ENCODE measurements at regions not wholly inside any gene's neighbourhood (a gene's known extent, or its start where the extent isn't known, plus 50 kb on each side); places are given as distances from the start of the nearest gene placed in this dataset.

DNA sequence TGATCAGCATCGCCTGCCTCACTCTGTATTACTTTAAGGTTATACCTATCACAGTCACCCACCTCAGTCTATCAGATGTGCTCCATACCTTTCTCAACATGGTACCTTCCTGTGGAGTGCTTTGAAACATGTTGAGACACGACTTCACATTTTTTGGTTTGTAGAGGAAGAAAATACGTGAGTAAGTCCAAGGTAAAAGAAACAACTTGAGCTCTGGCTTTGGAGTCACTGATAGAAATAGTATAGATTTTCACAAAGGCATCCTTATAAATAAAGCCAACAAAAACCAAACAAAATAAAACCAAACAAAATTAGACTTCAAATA is 77.5 kb upstream of the HMHB1 start:
- Histone ChIP-seq H3K9ac (ENCODE audit: low read depth, low read length, poor library complexity, severe bottlenecking) (no peak overlapping the region), H3K4me3 (ENCODE audit: low read length, poor library complexity, severe bottlenecking) (no peak overlapping the region), H3K36me3 (ENCODE audit: insufficient read depth, low read length) (no peaks in the 10 kb centered on the region), H4K20me1 (ENCODE audit: insufficient read depth, low read length, poor library complexity, severe bottlenecking) (no peaks in the 10 kb centered on the region), H3K4me2 (ENCODE audit: low read depth, low read length, poor library complexity, severe bottlenecking) (no peak overlapping the region), H3K4me1 (ENCODE audit: insufficient read depth, low read length, poor library complexity, severe bottlenecking) (no peaks in the 10 kb centered on the region), H3K27me3 (ENCODE audit: insufficient read depth, low read length, poor library complexity, severe bottlenecking) (no peaks in the 10 kb centered on the region), H3F3A (ENCODE audit: low read depth) (no peaks in the 10 kb centered on the region), H3K79me2 (ENCODE audit: insufficient read depth, low read length) (no peaks in the 10 kb centered on the region), H2AFZ (ENCODE audit: low read length) (no peak overlapping the region), H3K9me3 (ENCODE audit: insufficient read depth, low read depth, low read length) (no peaks in the 10 kb centered on the region), H3K9me2 (replicated peaks; ENCODE audit: low read depth, low read length) (no peaks in the 10 kb centered on the region)
- TF ChIP-seq, protein P1, sequence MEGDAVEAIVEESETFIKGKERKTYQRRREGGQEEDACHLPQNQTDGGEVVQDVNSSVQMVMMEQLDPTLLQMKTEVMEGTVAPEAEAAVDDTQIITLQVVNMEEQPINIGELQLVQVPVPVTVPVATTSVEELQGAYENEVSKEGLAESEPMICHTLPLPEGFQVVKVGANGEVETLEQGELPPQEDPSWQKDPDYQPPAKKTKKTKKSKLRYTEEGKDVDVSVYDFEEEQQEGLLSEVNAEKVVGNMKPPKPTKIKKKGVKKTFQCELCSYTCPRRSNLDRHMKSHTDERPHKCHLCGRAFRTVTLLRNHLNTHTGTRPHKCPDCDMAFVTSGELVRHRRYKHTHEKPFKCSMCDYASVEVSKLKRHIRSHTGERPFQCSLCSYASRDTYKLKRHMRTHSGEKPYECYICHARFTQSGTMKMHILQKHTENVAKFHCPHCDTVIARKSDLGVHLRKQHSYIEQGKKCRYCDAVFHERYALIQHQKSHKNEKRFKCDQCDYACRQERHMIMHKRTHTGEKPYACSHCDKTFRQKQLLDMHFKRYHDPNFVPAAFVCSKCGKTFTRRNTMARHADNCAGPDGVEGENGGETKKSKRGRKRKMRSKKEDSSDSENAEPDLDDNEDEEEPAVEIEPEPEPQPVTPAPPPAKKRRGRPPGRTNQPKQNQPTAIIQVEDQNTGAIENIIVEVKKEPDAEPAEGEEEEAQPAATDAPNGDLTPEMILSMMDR (conservative IDR thresholded peaks at IDR 0.05; ENCODE audit: low read length), result no peak
- no peak for TF ChIP-seq EZH2phosphoT487 (IDR thresholded peaks at IDR 0.05; ENCODE audit: borderline replicate concordance)

DNA sequence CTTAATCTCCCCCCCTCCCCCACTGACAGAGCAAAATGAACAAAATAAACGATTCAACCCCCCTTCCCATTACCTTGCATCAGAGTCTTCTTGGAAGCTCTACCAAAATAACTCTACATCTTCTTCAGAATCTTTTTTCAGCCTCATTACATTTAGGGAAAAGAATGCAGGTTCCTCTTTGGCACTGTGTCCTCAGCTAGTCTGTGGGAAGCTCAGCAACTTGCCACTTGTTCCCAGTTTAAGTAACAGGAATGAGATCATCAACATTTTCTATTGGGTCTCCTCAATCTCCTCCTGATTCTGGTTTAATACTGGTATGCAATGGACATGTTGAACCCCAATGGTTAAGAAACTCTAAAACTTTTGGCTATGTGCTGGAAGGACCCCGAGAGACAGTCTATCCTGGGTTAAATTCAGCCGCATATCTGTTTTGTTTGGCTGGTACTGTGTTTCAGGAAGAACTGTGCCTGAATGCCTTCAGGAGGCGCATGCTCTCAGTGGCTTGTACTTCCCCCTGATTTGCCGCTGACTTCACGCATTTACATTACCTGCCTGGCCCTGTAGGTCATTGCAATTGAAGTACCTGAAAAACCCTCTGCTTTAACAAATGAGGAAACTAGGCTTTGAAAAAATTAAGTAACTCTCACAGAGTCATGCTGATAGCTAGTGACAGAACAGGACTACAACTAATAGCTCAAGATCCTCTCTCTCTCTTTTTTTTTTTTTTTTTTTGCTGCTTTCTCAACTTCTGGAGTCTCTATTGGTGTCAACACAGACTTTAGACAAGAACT is 78.1 kb upstream of the HMHB1 start:
- H3K4me3 ChIP-seq (ENCODE audit: low read length, poor library complexity, severe bottlenecking), result no peak overlapping the region
- H3K9me3 ChIP-seq (ENCODE audit: insufficient read depth, low read depth, low read length), result no peaks in the 10 kb centered on the region
- TF ChIP-seq, protein P1 (conservative IDR thresholded peaks at IDR 0.05; ENCODE audit: low read length), result no peak
- TF ChIP-seq EZH2phosphoT487 (IDR thresholded peaks at IDR 0.05; ENCODE audit: borderline replicate concordance), result no peak
- no peak overlapping the region for H2AFZ ChIP-seq (ENCODE audit: low read length)
- H3K9ac ChIP-seq (ENCODE audit: low read depth, low read length, poor library complexity, severe bottlenecking), result no peak overlapping the region
- no peaks in the 10 kb centered on the region for H3K36me3 ChIP-seq (ENCODE audit: insufficient read depth, low read length)
- no peaks in the 10 kb centered on the region for H3F3A ChIP-seq (ENCODE audit: low read depth)
- H3K9me2 ChIP-seq (replicated peaks; ENCODE audit: low read depth, low read length), result no peaks in the 10 kb centered on the region
- no peaks in the 10 kb centered on the region for H3K79me2 ChIP-seq (ENCODE audit: insufficient read depth, low read length)
- H3K4me2 ChIP-seq (ENCODE audit: low read depth, low read length, poor library complexity, severe bottlenecking), result no peak overlapping the region
- H3K4me1 ChIP-seq (ENCODE audit: insufficient read depth, low read length, poor library complexity, severe bottlenecking), result no peaks in the 10 kb centered on the region
- no peaks in the 10 kb centered on the region for H4K20me1 ChIP-seq (ENCODE audit: insufficient read depth, low read length, poor library complexity, severe bottlenecking)
- H3K27me3 ChIP-seq (ENCODE audit: insufficient read depth, low read length, poor library complexity, severe bottlenecking), result no peaks in the 10 kb centered on the region

DNA sequence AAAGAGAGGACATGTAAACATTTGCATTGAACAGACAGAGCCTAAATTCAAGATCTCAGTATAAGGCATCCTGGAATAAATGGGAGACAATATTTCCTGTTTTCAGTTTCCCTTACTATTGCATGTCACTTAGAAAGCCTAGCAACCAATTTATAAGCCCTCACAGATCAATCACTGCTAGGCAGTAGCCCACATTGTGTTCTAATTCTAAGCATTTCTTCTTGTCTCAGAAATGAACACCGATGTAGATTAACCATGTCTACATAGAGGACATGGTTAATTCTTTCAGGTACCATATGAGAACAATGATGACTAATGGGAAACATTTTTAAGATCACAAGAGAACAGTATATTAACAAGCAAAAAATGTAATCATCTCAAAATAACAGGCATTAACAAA is 79.6 kb upstream of the HMHB1 start:
- Histone ChIP-seq H3K4me3 (ENCODE audit: low read length, poor library complexity, severe bottlenecking) (no peak overlapping the region), H3K27me3 (ENCODE audit: insufficient read depth, low read length, poor library complexity, severe bottlenecking) (no peaks in the 10 kb centered on the region), H4K20me1 (ENCODE audit: insufficient read depth, low read length, poor library complexity, severe bottlenecking) (no peaks in the 10 kb centered on the region), H3K79me2 (ENCODE audit: insufficient read depth, low read length) (no peaks in the 10 kb centered on the region), H3K4me2 (ENCODE audit: low read depth, low read length, poor library complexity, severe bottlenecking) (no peak overlapping the region), H3F3A (ENCODE audit: low read depth) (no peaks in the 10 kb centered on the region), H3K9ac (ENCODE audit: low read depth, low read length, poor library complexity, severe bottlenecking) (no peak overlapping the region), H3K9me3 (ENCODE audit: insufficient read depth, low read depth, low read length) (no peaks in the 10 kb centered on the region), H2AFZ (ENCODE audit: low read length) (no peak overlapping the region), H3K9me2 (replicated peaks; ENCODE audit: low read depth, low read length) (no peaks in the 10 kb centered on the region), H3K36me3 (ENCODE audit: insufficient read depth, low read length) (no peaks in the 10 kb centered on the region), H3K4me1 (ENCODE audit: insufficient read depth, low read length, poor library complexity, severe bottlenecking) (no peaks in the 10 kb centered on the region)
- no peak for TF ChIP-seq EZH2phosphoT487 (IDR thresholded peaks at IDR 0.05; ENCODE audit: borderline replicate concordance)
- TF ChIP-seq, protein P1 (conservative IDR thresholded peaks at IDR 0.05; ENCODE audit: low read length), result no peak
